CD4-positive, CD25-positive, alpha-beta regulatory T cell (primary cell): ENCODE measurements at regions not wholly inside any gene's neighbourhood (a gene's known extent, or its start where the extent isn't known, plus 50 kb on each side); places are given as distances from the start of the nearest gene placed in this dataset.

Experiments
- ATAC-seq, 2 donors: fragments of 150-1000 bp; cut with Tn5 transposase; one replicate each; pipeline ENCODE4 v1.10.0; 2021; ENCODE audit warnings: low read depth in 2 of 2, moderate number of reproducible peaks in 2 of 2, moderate library complexity in 1 of 2
- DNase-seq, 3 donors: peaks; one replicate each; pipeline versions ENCODE4 v3.0.0 to v3.0.0-alpha.2; 2012 to 2022; ENCODE audit warnings: mixed read lengths in 1 of 3
- H3K27ac ChIP-seq: one replicate; pipeline ENCODE4 v1.7.0; 2013; ENCODE audit warnings: mild to moderate bottlenecking, low read length; ENCODE audit not compliant: insufficient read depth, poor library complexity, severe bottlenecking
- H3K27me3 ChIP-seq: one replicate; pipeline ENCODE4 v1.7.0; 2013; ENCODE audit warnings: low read length; ENCODE audit not compliant: control insufficient read depth, insufficient read depth
- H3K36me3 ChIP-seq: one replicate; pipeline ENCODE4 v1.7.0; 2013; ENCODE audit warnings: mild to moderate bottlenecking, low read length, moderate library complexity; ENCODE audit not compliant: control insufficient read depth, insufficient read depth
- H3K4me1 ChIP-seq: 2 replicates; pipeline ENCODE4 v1.7.0; 2013; ENCODE audit warnings: mild to moderate bottlenecking, low read length; ENCODE audit not compliant: insufficient read depth, control insufficient read depth, poor library complexity, severe bottlenecking
- H3K4me3 ChIP-seq: one replicate; pipeline ENCODE4 v1.7.0; 2013; ENCODE audit warnings: low read depth, mild to moderate bottlenecking, low read length, moderate library complexity
- H3K9me3 ChIP-seq, 2 experiments: 1 replicate in 1 of 2; 2 replicates in 1 of 2; pipeline ENCODE4 v1.7.0; 2013; ENCODE audit warnings: low read length in 2 of 2, mild to moderate bottlenecking in 1 of 2, moderate library complexity in 1 of 2; ENCODE audit not compliant: control insufficient read depth in 2 of 2
- H3K27ac Mint-ChIP-seq, 3 donors: one replicate each; pipeline ENCODE4 v1.8.0; 2020 to 2022; ENCODE audit warnings: mild to moderate bottlenecking in 3 of 3, mixed read lengths in 3 of 3, moderate library complexity in 2 of 3
- H3K27me3 Mint-ChIP-seq: one replicate; pipeline ENCODE4 v1.8.0; 2022; ENCODE audit warnings: mild to moderate bottlenecking, mixed read lengths
- H3K36me3 Mint-ChIP-seq: one replicate; pipeline ENCODE4 v1.8.0; 2020; ENCODE audit warnings: mixed read lengths
- H3K4me1 Mint-ChIP-seq, 4 donors: one replicate each; pipeline ENCODE4 v1.8.0; 2020 to 2022; ENCODE audit warnings: mixed read lengths in 4 of 4, mild to moderate bottlenecking in 1 of 4
- H3K4me3 Mint-ChIP-seq, 4 donors: one replicate each; pipeline ENCODE4 v1.8.0; 2020 to 2022; ENCODE audit warnings: mild to moderate bottlenecking in 4 of 4, mixed read lengths in 4 of 4, moderate library complexity in 3 of 4
- H3K9me3 Mint-ChIP-seq, 7 donors: one replicate each; pipeline ENCODE4 v1.8.0; 2020 to 2022; ENCODE audit warnings: mixed read lengths in 7 of 7, mild to moderate bottlenecking in 3 of 7, moderate library complexity in 2 of 7

DNA sequence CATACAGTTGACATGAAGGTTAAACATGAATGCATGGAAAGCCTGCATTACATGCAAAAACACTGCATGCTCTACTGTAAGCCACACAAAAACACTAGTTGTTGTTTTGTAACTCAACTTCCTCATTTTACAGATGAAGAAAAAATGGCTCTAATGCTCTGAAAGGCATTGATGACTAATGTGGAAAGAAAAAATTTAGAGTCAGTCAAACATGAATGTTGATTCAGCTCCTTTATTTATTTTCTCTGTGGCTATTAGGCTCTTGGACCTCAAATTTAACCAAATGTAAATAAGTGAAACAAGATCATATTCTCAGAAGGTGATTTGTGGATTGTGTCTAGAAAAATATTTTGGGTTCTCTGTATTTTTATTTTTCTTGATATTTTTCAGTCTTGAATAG lies 336.7 kb upstream of the ZNF717 start:
- H3K4me3 ChIP-seq = no peak overlapping the region
- no peak for ATAC-seq

GRCh38 chr3:76129441-76129840 lies 344.1 kb upstream of the ZNF717 start:
- no peaks in the 10 kb centered on the region for H3K36me3 ChIP-seq
- Mint-ChIP-seq H3K4me1 (no peaks in the 10 kb centered on the region), H3K27me3 (no peaks in the 10 kb centered on the region), H3K27ac (no peak overlapping the region), H3K36me3 (no peaks in the 10 kb centered on the region), H3K9me3 (peaks cover 0 to 6% (median 3%) of the 10 kb centered on the region in 7 donors), H3K4me3 (no peak overlapping the region)
- ATAC-seq = no peak
- no peaks in the 10 kb centered on the region for H3K4me1 ChIP-seq
- H3K9me3 ChIP-seq = peaks cover 4 to 7% of the 10 kb centered on the region in 2 experiments
- no peak overlapping the region for H3K4me3 ChIP-seq
- no peak overlapping the region for H3K27ac ChIP-seq
- no peak for DNase-seq
- H3K27me3 ChIP-seq = no peaks in the 10 kb centered on the region

More for the DNA sequence above, 336.7 kb upstream of the ZNF717 start:
- Histone ChIP-seq H3K4me1 (no peaks in the 10 kb centered on the region), H3K9me3 (peaks cover 4 to 7% of the 10 kb centered on the region in 2 experiments), H3K36me3 (no peaks in the 10 kb centered on the region), H3K27ac (no peak overlapping the region), H3K27me3 (no peaks in the 10 kb centered on the region)
- DNase-seq = no peak
- H3K27me3 Mint-ChIP-seq = no peaks in the 10 kb centered on the region
- H3K4me3 Mint-ChIP-seq = no peak overlapping the region
- peaks cover 0 to 11% (median 7%) of the 10 kb centered on the region in 7 donors for H3K9me3 Mint-ChIP-seq
- H3K4me1 Mint-ChIP-seq = no peaks in the 10 kb centered on the region
- H3K36me3 Mint-ChIP-seq = no peaks in the 10 kb centered on the region
- H3K27ac Mint-ChIP-seq = no peak overlapping the region

GRCh38 chr3:76131396-76132153 lies 346.2 kb upstream of the ZNF717 start:
- no peaks in the 10 kb centered on the region for H3K27me3 Mint-ChIP-seq
- no peaks in the 10 kb centered on the region for H3K36me3 Mint-ChIP-seq
- H3K4me3 Mint-ChIP-seq = no peak overlapping the region
- Histone ChIP-seq H3K4me1 (no peaks in the 10 kb centered on the region), H3K9me3 (peaks cover 0 to 4% of the 10 kb centered on the region in 2 experiments), H3K27ac (no peak overlapping the region), H3K36me3 (no peaks in the 10 kb centered on the region), H3K4me3 (no peak overlapping the region), H3K27me3 (no peaks in the 10 kb centered on the region)
- peaks cover 1 to 12% (median 4%) of the 10 kb centered on the region in 7 donors for H3K9me3 Mint-ChIP-seq
- ATAC-seq (no peak), DNase-seq (no peak)
- H3K4me1 Mint-ChIP-seq = no peaks in the 10 kb centered on the region
- no peak overlapping the region for H3K27ac Mint-ChIP-seq

GRCh38 chr3:76132154-76132470 lies 346.8 kb upstream of the ZNF717 start:
- H3K36me3 ChIP-seq = no peaks in the 10 kb centered on the region
- DNase-seq (no peak), ATAC-seq (no peak)
- H3K27ac Mint-ChIP-seq = no peak overlapping the region
- H3K9me3 ChIP-seq = no peaks in the 10 kb centered on the region
- H3K4me1 ChIP-seq = no peaks in the 10 kb centered on the region
- no peak overlapping the region for H3K4me3 Mint-ChIP-seq
- H3K9me3 Mint-ChIP-seq = peaks cover 1 to 12% (median 4%) of the 10 kb centered on the region in 7 donors
- H3K27ac ChIP-seq = no peak overlapping the region
- H3K27me3 Mint-ChIP-seq = no peaks in the 10 kb centered on the region
- no peaks in the 10 kb centered on the region for H3K4me1 Mint-ChIP-seq
- no peaks in the 10 kb centered on the region for H3K36me3 Mint-ChIP-seq
- H3K4me3 ChIP-seq = no peak overlapping the region
- no peaks in the 10 kb centered on the region for H3K27me3 ChIP-seq

- no peak overlapping the region for H3K4me3 ChIP-seq
- no peak overlapping the region for H3K4me3 Mint-ChIP-seq
- DNase-seq (no peak), ATAC-seq (no peak)
- H3K27ac ChIP-seq = no peak overlapping the region
- no peaks in the 10 kb centered on the region for H3K9me3 ChIP-seq
- H3K4me1 ChIP-seq = no peaks in the 10 kb centered on the region
- H3K36me3 ChIP-seq = no peaks in the 10 kb centered on the region
- no peaks in the 10 kb centered on the region for H3K27me3 ChIP-seq
- peaks cover 1 to 9% (median 4%) of the 10 kb centered on the region in 7 donors for H3K9me3 Mint-ChIP-seq
- no peak overlapping the region for H3K27ac Mint-ChIP-seq
- H3K27me3 Mint-ChIP-seq = no peaks in the 10 kb centered on the region
- no peaks in the 10 kb centered on the region for H3K4me1 Mint-ChIP-seq
- H3K36me3 Mint-ChIP-seq = no peaks in the 10 kb centered on the region
Measured at GRCh38 chr3:76134166-76134565, 348.8 kb upstream of the ZNF717 start.

DNA sequence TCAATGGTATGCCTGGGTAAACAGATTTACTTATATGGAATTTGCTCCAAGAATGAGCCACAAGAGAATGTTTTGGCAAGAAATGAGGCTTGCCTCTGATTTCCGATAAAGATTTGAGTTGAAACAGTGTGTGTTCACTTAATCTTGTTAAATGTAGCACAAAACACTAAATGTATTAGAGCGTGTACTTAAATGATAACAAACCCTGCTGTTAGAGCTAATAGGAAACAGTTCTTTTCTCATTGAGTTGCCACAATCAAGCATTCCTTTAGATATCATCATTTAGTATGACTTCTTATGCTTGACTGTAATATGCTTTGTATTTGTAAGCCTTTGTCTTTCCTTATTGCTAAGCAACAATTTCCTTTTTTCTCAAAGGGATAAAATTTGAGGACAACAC lies 353.6 kb upstream of the ZNF717 start:
- H3K4me3 ChIP-seq = no peak overlapping the region
- H3K27ac ChIP-seq = no peak overlapping the region
- H3K9me3 ChIP-seq = no peaks in the 10 kb centered on the region
- no peaks in the 10 kb centered on the region for H3K27me3 ChIP-seq
- no peaks in the 10 kb centered on the region for H3K4me1 Mint-ChIP-seq
- H3K36me3 ChIP-seq = no peaks in the 10 kb centered on the region
- no peak overlapping the region for H3K27ac Mint-ChIP-seq
- H3K27me3 Mint-ChIP-seq = no peaks in the 10 kb centered on the region
- ATAC-seq (no peak), DNase-seq (no peak)
- peaks cover under 1 to 13% (median 8%) of the 10 kb centered on the region in 7 donors for H3K9me3 Mint-ChIP-seq
- no peak overlapping the region for H3K4me3 Mint-ChIP-seq
- H3K4me1 ChIP-seq = no peaks in the 10 kb centered on the region
- H3K36me3 Mint-ChIP-seq = no peaks in the 10 kb centered on the region

DNA sequence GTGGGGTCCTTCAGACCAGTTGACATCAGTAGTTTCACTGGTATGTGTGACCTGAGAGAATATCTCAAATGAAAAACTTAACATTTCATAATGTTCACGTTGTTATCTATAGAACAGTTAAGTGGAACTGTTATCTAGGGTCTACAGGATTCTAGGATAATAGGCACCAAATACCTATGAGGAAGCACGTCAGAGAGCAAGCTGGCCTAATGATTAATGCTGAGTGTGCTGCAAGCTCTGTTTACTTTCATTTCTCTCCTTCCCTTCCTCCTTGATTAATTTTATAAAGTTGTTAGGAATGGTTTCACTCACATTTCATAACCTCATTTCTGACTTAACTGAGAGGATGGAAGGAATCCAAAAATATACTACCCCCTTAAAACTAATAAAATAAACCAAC lies 362.5 kb upstream of the ZNF717 start:
- peak overlapping the region in 1 of 4 donors; percentile 84 for H3K4me3 Mint-ChIP-seq

GRCh38 chr3:76152028-76152427 lies 366.7 kb upstream of the ZNF717 start:
- no peak overlapping the region for H3K27ac ChIP-seq
- Mint-ChIP-seq H3K9me3 (peaks cover 1 to 10% (median 7%) of the 10 kb centered on the region in 7 donors), H3K27ac (no peak overlapping the region), H3K4me1 (no peaks in the 10 kb centered on the region), H3K27me3 (no peaks in the 10 kb centered on the region), H3K36me3 (no peaks in the 10 kb centered on the region), H3K4me3 (no peak overlapping the region)
- DNase-seq (no peak), ATAC-seq (no peak)
- H3K27me3 ChIP-seq = no peaks in the 10 kb centered on the region
- no peaks in the 10 kb centered on the region for H3K4me1 ChIP-seq
- no peaks in the 10 kb centered on the region for H3K36me3 ChIP-seq
- no peak overlapping the region for H3K4me3 ChIP-seq
- H3K9me3 ChIP-seq = peaks cover 0 to 4% of the 10 kb centered on the region in 2 experiments

More for the DNA sequence above, 362.5 kb upstream of the ZNF717 start:
- H3K27ac Mint-ChIP-seq = no peak overlapping the region
- H3K36me3 Mint-ChIP-seq = no peaks in the 10 kb centered on the region
- DNase-seq = no peak
- Histone ChIP-seq H3K4me1 (no peaks in the 10 kb centered on the region), H3K9me3 (peaks cover 0 to 6% of the 10 kb centered on the region in 2 experiments), H3K36me3 (no peaks in the 10 kb centered on the region), H3K4me3 (no peak overlapping the region), H3K27ac (no peak overlapping the region), H3K27me3 (no peaks in the 10 kb centered on the region)
- no peaks in the 10 kb centered on the region for H3K4me1 Mint-ChIP-seq
- H3K9me3 Mint-ChIP-seq = peaks cover 0 to 16% (median 3%) of the 10 kb centered on the region in 7 donors
- no peak for ATAC-seq
- no peaks in the 10 kb centered on the region for H3K27me3 Mint-ChIP-seq
